BJ (cell line): ENCODE measurements at regions not wholly inside any gene's neighbourhood (a gene's known extent, or its start where the extent isn't known, plus 50 kb on each side); places are given as distances from the start of the nearest gene placed in this dataset.
"Not testable (repeated sequence)": the region's sequence is repeated elsewhere in the genome, so short reads cannot be mapped to it uniquely, and the experiment has no call there.

ENCODE experiments used
- CTCF ChIA-PET: fragments of 350-600 bp; formaldehyde crosslinking; extraction: SDS; loops from one replicate; lab custom pipeline; 2021; ENCODE audit warnings: antibody characterized with exemption, inconsistent platforms; lab: Yijun Ruan, JAX
- POLR2A ChIA-PET: fragments of 300-600 bp; sonication (Branson Sonifier 250); formaldehyde crosslinking; extraction: SDS; loops from one replicate; lab custom pipeline; 2021; ENCODE audit warnings: antibody characterized with exemption; lab: Charles Lee
- DNase-seq: peaks from one replicate; pipeline ENCODE4 v3.0.0-alpha.2; 2011; ENCODE audit warnings: low read depth
- H3K27me3 ChIP-seq: 2 replicates; pipeline ENCODE4 v1.6.0; 2011; ENCODE audit warnings: low read length; ENCODE audit not compliant: control insufficient read depth, insufficient read depth
- H3K36me3 ChIP-seq: 2 replicates; pipeline ENCODE4 v1.5.1; 2011; ENCODE audit warnings: low read length; ENCODE audit not compliant: control insufficient read depth, insufficient read depth
- H3K4me3 ChIP-seq: 2 replicates; pipeline ENCODE4 v1.5.1; 2011; ENCODE audit warnings: low read depth, mild to moderate bottlenecking, control low read depth, low read length
- TF ChIP-seq, protein P1 (sequence below): IDR thresholded peaks from 2 replicates; pipeline ENCODE4 v1.5.1; 2011; ENCODE audit warnings: low read depth, mild to moderate bottlenecking, control low read depth, inconsistent platforms, low read length, moderate library complexity; ENCODE audit not compliant: insufficient read depth

DNA sequence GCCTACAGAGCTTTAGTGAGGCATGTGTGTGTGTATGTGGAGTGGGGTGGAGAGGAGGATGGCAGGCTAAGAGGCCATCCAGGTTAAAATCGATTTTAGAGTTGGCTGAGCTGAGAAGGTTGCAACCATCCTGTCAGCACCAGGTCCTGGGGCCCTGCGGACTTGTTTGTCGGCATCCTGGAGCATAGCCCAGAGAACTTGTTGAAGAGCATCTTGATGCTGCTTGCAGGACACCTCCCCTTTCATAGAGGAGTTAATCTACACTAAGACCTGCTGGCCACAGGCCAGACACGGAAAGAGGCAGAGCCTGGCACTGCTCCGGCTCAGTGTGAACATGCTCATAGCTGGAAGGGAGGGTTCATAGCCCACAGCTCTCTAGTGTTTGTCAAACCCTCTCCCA, 72.1 kb upstream of the RGPD5 start:
- peaks cover 10% of the 10 kb centered on the region for H3K27me3 ChIP-seq
- H3K4me3 ChIP-seq = no peak overlapping the region
- TF ChIP-seq, protein P1, sequence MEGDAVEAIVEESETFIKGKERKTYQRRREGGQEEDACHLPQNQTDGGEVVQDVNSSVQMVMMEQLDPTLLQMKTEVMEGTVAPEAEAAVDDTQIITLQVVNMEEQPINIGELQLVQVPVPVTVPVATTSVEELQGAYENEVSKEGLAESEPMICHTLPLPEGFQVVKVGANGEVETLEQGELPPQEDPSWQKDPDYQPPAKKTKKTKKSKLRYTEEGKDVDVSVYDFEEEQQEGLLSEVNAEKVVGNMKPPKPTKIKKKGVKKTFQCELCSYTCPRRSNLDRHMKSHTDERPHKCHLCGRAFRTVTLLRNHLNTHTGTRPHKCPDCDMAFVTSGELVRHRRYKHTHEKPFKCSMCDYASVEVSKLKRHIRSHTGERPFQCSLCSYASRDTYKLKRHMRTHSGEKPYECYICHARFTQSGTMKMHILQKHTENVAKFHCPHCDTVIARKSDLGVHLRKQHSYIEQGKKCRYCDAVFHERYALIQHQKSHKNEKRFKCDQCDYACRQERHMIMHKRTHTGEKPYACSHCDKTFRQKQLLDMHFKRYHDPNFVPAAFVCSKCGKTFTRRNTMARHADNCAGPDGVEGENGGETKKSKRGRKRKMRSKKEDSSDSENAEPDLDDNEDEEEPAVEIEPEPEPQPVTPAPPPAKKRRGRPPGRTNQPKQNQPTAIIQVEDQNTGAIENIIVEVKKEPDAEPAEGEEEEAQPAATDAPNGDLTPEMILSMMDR = no peak
- H3K36me3 ChIP-seq = no peaks in the 10 kb centered on the region
- ChIA-PET CTCF (no interaction called here), POLR2A (interaction anchor here (0.6 kb wide), 1 partner anchor 13 kb away, joined by 4 read pairs; no protein-coding TSS in a partner anchor)
- no peak for DNase-seq

DNA sequence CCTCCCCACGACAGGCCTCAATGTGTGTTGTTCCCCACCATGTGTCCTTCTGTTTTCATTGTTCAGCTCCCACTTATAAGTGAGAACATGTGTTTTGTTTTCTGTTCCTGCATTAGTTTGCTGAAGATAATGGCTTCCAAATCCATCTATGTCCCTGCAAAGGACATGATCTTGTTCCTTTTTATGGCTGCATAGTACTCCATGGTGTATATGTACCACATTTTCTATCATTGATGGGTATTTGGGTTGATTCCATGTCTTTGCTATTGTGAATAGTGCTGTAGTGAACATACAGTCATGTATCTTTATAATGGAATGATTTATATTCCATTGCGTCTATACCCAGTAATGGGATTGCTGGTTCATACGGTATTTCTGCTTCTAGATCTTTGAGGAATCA, 71.5 kb upstream of the RGPD5 start:
- CTCF ChIA-PET = interaction anchor here (1.2 kb wide), 1 partner anchor 13 kb away, joined by 4 read pairs; no protein-coding TSS in a partner anchor
- DNase-seq, H3K4me3 ChIP-seq, H3K27me3 ChIP-seq, POLR2A ChIA-PET, H3K36me3 ChIP-seq: not testable (repeated sequence)

DNA sequence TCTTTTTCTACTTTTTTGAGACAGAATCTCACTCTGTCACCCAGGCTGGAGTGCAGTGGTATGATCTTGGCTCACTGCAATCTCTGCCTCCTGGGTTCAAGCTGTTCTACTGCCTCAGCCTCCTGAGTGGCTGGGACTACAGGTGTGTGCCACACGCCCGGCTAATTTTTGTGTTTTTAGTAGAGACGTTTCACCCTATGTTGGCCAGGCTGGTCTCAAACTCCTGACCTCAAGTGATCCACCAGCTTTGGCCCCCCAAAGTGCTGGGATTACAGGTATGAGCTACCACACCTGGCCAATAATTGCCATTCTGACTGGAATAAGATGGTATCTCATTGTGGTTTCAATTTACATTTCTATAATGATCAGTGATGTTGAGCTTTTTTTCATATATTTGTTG, 71.0 kb upstream of the RGPD5 start:
- POLR2A ChIA-PET, DNase-seq, H3K36me3 ChIP-seq, H3K4me3 ChIP-seq: not testable (repeated sequence)
- CTCF ChIA-PET = interaction anchor here (0.9 to 1.2 kb wide), 2 partner anchors 13 to 177 kb away, joined by 4 read pairs; no protein-coding TSS in a partner anchor
- peaks cover 13% of the 10 kb centered on the region for H3K27me3 ChIP-seq

DNA sequence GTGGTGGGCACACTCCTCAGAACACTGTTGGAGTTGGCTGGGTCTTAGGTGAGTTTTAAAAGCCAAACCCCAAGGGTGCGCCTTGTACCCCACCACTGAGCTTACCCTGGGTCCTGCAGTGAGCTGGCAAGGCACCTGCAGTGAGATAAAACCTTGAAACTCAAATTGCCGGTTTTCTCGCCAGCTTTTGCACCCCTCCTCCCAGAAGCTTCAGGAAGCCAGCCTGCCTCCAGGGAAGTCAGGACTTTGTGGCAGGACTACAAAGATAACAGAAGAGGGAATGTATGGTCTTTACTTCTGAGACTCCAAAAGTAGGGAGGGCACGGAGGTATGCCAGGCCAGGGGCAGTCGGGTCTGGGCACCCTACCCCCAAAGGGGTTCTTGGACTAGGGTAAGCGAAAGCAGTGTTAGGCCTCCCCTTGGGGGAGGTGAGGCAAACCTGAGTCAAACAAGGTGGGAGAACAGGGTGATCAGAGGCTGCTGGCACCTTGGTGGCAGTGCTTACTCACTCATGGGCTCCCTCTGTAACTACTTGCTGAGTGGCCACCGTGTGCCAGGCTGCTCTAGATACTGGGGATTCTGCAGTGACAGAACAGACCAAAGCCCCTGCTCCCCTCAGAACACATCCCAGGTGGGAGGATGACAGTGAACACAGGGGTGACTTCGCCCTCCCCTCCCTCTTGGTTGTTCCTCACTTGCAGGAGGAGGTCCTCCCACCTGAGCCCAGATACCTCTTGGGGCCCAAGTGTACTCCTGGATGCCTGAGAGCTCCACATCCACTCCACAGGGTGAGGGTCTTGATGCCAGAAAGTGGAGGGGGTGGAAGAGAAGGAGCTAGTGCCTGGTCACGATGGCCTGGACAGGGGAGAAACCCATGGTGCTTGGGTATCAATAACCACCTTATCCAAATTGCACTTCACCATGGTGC, 69.3 kb upstream of the RGPD5 start:
- CTCF ChIA-PET = no interaction called here
- DNase-seq = no peak
- peaks cover 13% of the 10 kb centered on the region for H3K27me3 ChIP-seq
- POLR2A ChIA-PET = no interaction called here
- TF ChIP-seq, protein P1 = no peak
- no peak overlapping the region for H3K4me3 ChIP-seq
- H3K36me3 ChIP-seq = no peaks in the 10 kb centered on the region

DNA sequence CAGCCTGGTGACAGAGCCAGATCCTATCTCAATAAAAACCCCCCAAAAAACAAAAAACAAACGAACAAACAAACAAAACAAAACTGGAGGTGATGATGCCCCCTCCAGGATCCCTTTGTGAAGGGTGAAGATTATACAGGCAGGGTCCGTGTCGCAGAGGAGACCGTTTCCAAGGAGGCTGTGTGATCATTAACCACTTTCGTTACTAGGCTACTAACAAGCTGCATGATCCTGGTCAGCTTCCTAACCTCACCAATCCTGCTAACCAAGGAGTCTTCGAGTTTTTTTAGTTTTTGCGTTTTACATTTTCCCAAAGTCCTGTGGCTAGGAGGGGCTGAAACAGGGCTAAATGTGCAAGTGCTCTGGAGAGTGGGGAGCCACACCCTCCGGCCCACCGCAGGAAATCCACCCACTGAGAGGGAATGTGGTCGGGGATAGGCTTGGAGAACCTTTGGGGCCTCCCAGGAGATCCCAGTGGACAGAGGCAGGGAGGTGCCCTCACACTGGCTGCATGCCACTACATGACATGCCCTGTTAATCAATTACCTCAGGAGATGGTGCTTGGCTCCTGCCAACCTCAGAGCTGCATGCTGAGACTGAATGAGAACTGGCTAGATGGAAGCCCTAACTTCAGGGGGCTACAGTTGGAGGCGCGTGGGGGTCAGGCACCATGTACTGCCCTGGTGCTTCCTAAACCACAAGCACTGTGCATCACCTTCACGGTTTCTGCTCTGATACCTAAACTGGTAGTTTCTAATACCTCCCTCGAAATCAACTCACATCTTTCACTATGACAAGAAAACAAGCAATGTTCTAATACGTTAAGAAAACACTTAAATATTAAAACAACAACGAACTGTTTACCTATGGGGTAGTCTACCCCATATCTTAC, 67.5 kb upstream of the RGPD5 start:
- ChIA-PET POLR2A (no interaction called here), CTCF (no interaction called here)
- DNase-seq = no peak
- no peak overlapping the region for H3K4me3 ChIP-seq
- H3K27me3 ChIP-seq = peaks cover 12% of the 10 kb centered on the region
- TF ChIP-seq, protein P1 = no peak
- no peaks in the 10 kb centered on the region for H3K36me3 ChIP-seq
